HG02885 (cell line): ENCODE measurements at regions not wholly inside any gene's neighbourhood (a gene's known extent, or its start where the extent isn't known, plus 50 kb on each side); places are given as distances from the start of the nearest gene placed in this dataset.

Experiments used
- ATAC-seq: cut with Tn5 transposase; IDR thresholded peaks from one replicate; pipeline ENCODE4 v1.9.1; 2021; ENCODE audit warnings: mild to moderate bottlenecking; ENCODE audit not compliant: unreplicated experiment, poor library complexity

- ATAC-seq = no peak
Observed at GRCh38 chr4:24249972-24250371, 334.4 kb downstream of the DHX15 start.

- no peak for ATAC-seq
Observed at GRCh38 chr4:24248674-24249630, 335.4 kb downstream of the DHX15 start.

- ATAC-seq = no peak
Observed at GRCh38 chr4:24245491-24245820, 338.9 kb downstream of the DHX15 start.

- ATAC-seq = no peak
Observed at GRCh38 chr4:24244663-24245490, 339.5 kb downstream of the DHX15 start.

GRCh38 chr4:24243641-24244040, 340.7 kb downstream of the DHX15 start:
- no peak for ATAC-seq

GRCh38 chr4:24241511-24241910, 342.8 kb downstream of the DHX15 start:
- no peak for ATAC-seq

- ATAC-seq = no peak
Observed at GRCh38 chr4:24240655-24241054, 343.7 kb downstream of the DHX15 start.

GRCh38 chr4:24237709-24238108, 346.6 kb downstream of the DHX15 start:
- ATAC-seq = no peak

- no peak for ATAC-seq
Observed at GRCh38 chr4:24236532-24236931, 346.7 kb upstream of the PPARGC1A start.

- no peak for ATAC-seq
Observed at GRCh38 chr4:24236120-24236519, 346.3 kb upstream of the PPARGC1A start.

GRCh38 chr4:24235618-24236017, 345.8 kb upstream of the PPARGC1A start:
- no peak for ATAC-seq

GRCh38 chr4:24234288-24234848, 344.5 kb upstream of the PPARGC1A start:
- ATAC-seq = no peak

GRCh38 chr4:24230955-24231354, 341.1 kb upstream of the PPARGC1A start:
- no peak for ATAC-seq

GRCh38 chr4:24229978-24230377, 340.1 kb upstream of the PPARGC1A start:
- no peak for ATAC-seq

GRCh38 chr4:24228692-24229091, 338.8 kb upstream of the PPARGC1A start:
- ATAC-seq = no peak

GRCh38 chr4:24226667-24227066, 336.8 kb upstream of the PPARGC1A start:
- ATAC-seq = no peak

GRCh38 chr4:24226023-24226422, 336.2 kb upstream of the PPARGC1A start:
- ATAC-seq = no peak

- ATAC-seq = no peak
Observed at GRCh38 chr4:24224446-24224845, 334.6 kb upstream of the PPARGC1A start.

GRCh38 chr4:24219209-24219608, 329.4 kb upstream of the PPARGC1A start:
- ATAC-seq = no peak

- no peak for ATAC-seq
Observed at GRCh38 chr4:24218566-24218965, 328.7 kb upstream of the PPARGC1A start.

GRCh38 chr4:24214796-24215195, 324.9 kb upstream of the PPARGC1A start:
- no peak for ATAC-seq
